HCT116 (cell line): ENCODE measurements at regions not wholly inside any gene's neighbourhood (a gene's known extent, or its start where the extent isn't known, plus 50 kb on each side); places are given as distances from the start of the nearest gene placed in this dataset.

Experiments used
- ATAC-seq: fragments of 200-7000 bp; cut with Tn5 transposase; 2 replicates; pipeline ENCODE4 v1.9.1; 2020; ENCODE audit warnings: mild to moderate bottlenecking, moderate library complexity
- BruUV-seq: library from RNA; stranded (reverse); fragments of 400-500 nt; replicated peaks from 2 replicates; lab custom pipeline; 2021; lab: Mats Ljungman, UMichigan
- CTCF ChIA-PET: fragments of 300-600 bp; sonication (Branson Sonifier 250); formaldehyde crosslinking; loops from one replicate; lab custom pipeline; 2021; ENCODE audit warnings: antibody characterized with exemption; lab: Charles Lee
- POLR2A ChIA-PET: fragments of 300-600, 350-600 bp; sonication (Branson Sonifier 250); formaldehyde crosslinking; loops from one replicate; lab custom pipeline; 2021; ENCODE audit warnings: antibody characterized with exemption; lab: Charles Lee
- RAD21 ChIA-PET, 2 experiments: fragments of 300-600 bp; sonication (Branson Sonifier 250); formaldehyde crosslinking; loops; one replicate each; lab custom pipeline; 2023; ENCODE audit warnings: low total read pairs in 2 of 2; ENCODE audit not compliant: uncharacterized antibody in 2 of 2, unreplicated experiment in 2 of 2, low non-redundant PET in 1 of 2; lab: Charles Lee
- DNase-seq: peaks from one replicate; pipeline ENCODE4 v3.0.0-alpha.2; 2010; ENCODE audit warnings: low read depth, low spot score
- H2AFZ ChIP-seq: fragments of 200-600 bp; shearing (Covaris generic), sonication (generic); 2 replicates; pipeline ENCODE4 v1.6.1; 2017; ENCODE audit warnings: low read depth, mixed run types, mixed read lengths, antibody characterized with exemption, low read length; ENCODE audit not compliant: poor library complexity, severe bottlenecking
- H3K27ac ChIP-seq: 2 replicates; pipeline ENCODE4 v1.5.1; 2012; ENCODE audit warnings: low read depth, low read length
- H3K27me3 ChIP-seq: fragments of 200-600 bp; sonication (generic); 2 replicates; pipeline ENCODE4 v1.6.1; 2016; ENCODE audit warnings: mixed run types, low read length, mixed read lengths; ENCODE audit not compliant: insufficient read depth
- H3K36me3 ChIP-seq, 2 experiments: fragments of 200-500 bp in 1 of 2; fragments of 200-600 bp in 1 of 2; sonication (Bioruptor generic) in 1 of 2; sonication (generic) in 1 of 2; 2 replicates each; pipeline versions ENCODE4 v1.5.1 to v1.6.1; 2014 to 2016; ENCODE audit warnings: low read length in 2 of 2, inconsistent platforms in 1 of 2, mixed read lengths in 1 of 2, mixed run types in 1 of 2; ENCODE audit not compliant: insufficient read depth in 2 of 2, control insufficient read depth in 1 of 2
- H3K4me1 ChIP-seq, 2 experiments: fragments of 200-600 bp in 1 of 2; sonication (generic) in 1 of 2; 2 replicates each; pipeline versions ENCODE4 v1.5.1 to v1.6.1; 2012 to 2017; ENCODE audit warnings: low read length in 2 of 2, inconsistent platforms in 1 of 2, mild to moderate bottlenecking in 1 of 2, mixed read lengths in 1 of 2, mixed run types in 1 of 2, moderate library complexity in 1 of 2; ENCODE audit not compliant: insufficient read depth in 2 of 2, control insufficient read depth in 1 of 2
- H3K4me2 ChIP-seq: fragments of 200-600 bp; sonication (generic); 2 replicates; pipeline ENCODE4 v1.6.1; 2017; ENCODE audit warnings: mixed run types, low read length, mixed read lengths
- H3K4me3 ChIP-seq, 2 experiments: fragments of 200-600 bp in 1 of 2; sonication (generic) in 1 of 2; replicated peaks in 1 of 2; 2 replicates each; pipeline ENCODE4 v1.5.1; 2011 to 2016; ENCODE audit warnings: low read length in 2 of 2, control low read depth in 1 of 2, low read depth in 1 of 2, mild to moderate bottlenecking in 1 of 2, mixed read lengths in 1 of 2, mixed run types in 1 of 2
- H3K79me2 ChIP-seq: fragments of 200-600 bp; sonication (generic); 2 replicates; pipeline ENCODE4 v1.6.1; 2017; ENCODE audit warnings: mild to moderate bottlenecking, mixed run types, low read length, moderate library complexity, mixed read lengths; ENCODE audit not compliant: insufficient read depth
- H3K9ac ChIP-seq: fragments of 200-600 bp; sonication (generic); 2 replicates; pipeline ENCODE4 v1.6.1; 2016; ENCODE audit warnings: low read length, mixed read lengths
- H3K9me2 ChIP-seq: fragments of 200-600 bp; sonication (generic), shearing (Covaris generic); 2 replicates; pipeline ENCODE4 v1.6.1; 2017; ENCODE audit warnings: mixed run types, mild to moderate bottlenecking, moderate library complexity; ENCODE audit not compliant: insufficient read depth
- H3K9me3 ChIP-seq, 2 experiments: fragments of 200-500 bp in 1 of 2; fragments of 200-600 bp in 1 of 2; sonication (Bioruptor generic) in 1 of 2; sonication (generic) in 1 of 2; 2 replicates each; pipeline ENCODE4 v1.6.1; 2014 to 2017; ENCODE audit warnings: low read length in 2 of 2, mixed read lengths in 2 of 2, inconsistent platforms in 1 of 2, low read depth in 1 of 2, mild to moderate bottlenecking in 1 of 2, mixed run types in 1 of 2, moderate library complexity in 1 of 2; ENCODE audit not compliant: control insufficient read depth in 1 of 2, insufficient read depth in 1 of 2
- H4K20me1 ChIP-seq: fragments of 200-600 bp; sonication (generic), shearing (Covaris generic); 2 replicates; pipeline ENCODE4 v1.6.1; 2017; ENCODE audit warnings: mixed run types, mild to moderate bottlenecking, moderate library complexity; ENCODE audit not compliant: insufficient read depth
- ATF3 ChIP-seq: IDR thresholded peaks from 2 replicates; pipeline ENCODE4 v1.6.1; 2012
- CBX3 ChIP-seq: IDR thresholded peaks from 2 replicates; pipeline ENCODE4 v1.6.1; 2012; ENCODE audit warnings: low read depth
- CEBPB ChIP-seq: IDR thresholded peaks from 2 replicates; pipeline ENCODE4 v1.6.1; 2012; ENCODE audit warnings: low read depth
- EGR1 ChIP-seq: IDR thresholded peaks from 2 replicates; pipeline ENCODE4 v1.6.1; 2012; ENCODE audit warnings: low read depth
- EZH2phosphoT487 ChIP-seq: fragments of 200-600 bp; IDR thresholded peaks from 2 replicates; pipeline ENCODE4 v1.6.1; 2018; ENCODE audit warnings: antibody characterized with exemption, borderline replicate concordance
- JUND ChIP-seq: IDR thresholded peaks from 2 replicates; pipeline ENCODE4 v1.6.1; 2012
- POLR2A ChIP-seq: IDR thresholded peaks from 2 replicates; pipeline ENCODE4 v1.7.0; 2011; ENCODE audit warnings: borderline replicate concordance; ENCODE audit not compliant: insufficient read depth, insufficient read length; ENCODE audit errors: extremely low read depth
- POLR2AphosphoS5 ChIP-seq: IDR thresholded peaks from 2 replicates; pipeline ENCODE4 v1.6.1; 2011; ENCODE audit warnings: mild to moderate bottlenecking, low read depth, low read length, moderate library complexity
- RAD21 ChIP-seq: IDR thresholded peaks from 2 replicates; pipeline ENCODE4 v1.6.1; 2012; ENCODE audit warnings: low read depth, mild to moderate bottlenecking
- SIN3A ChIP-seq: IDR thresholded peaks from 2 replicates; pipeline ENCODE4 v1.6.1; 2012; ENCODE audit warnings: low read depth
- SP1 ChIP-seq: IDR thresholded peaks from 2 replicates; pipeline ENCODE4 v1.6.1; 2012; ENCODE audit warnings: low read depth
- SRF ChIP-seq: IDR thresholded peaks from 2 replicates; pipeline ENCODE4 v1.6.1; 2012; ENCODE audit warnings: low read depth
- TCF7L2 ChIP-seq: IDR thresholded peaks from 2 replicates; pipeline ENCODE4 v1.7.0; 2011; ENCODE audit warnings: borderline replicate concordance, inconsistent platforms; ENCODE audit not compliant: insufficient read depth, insufficient read length; ENCODE audit errors: extremely low read depth
- YY1 ChIP-seq: IDR thresholded peaks from 2 replicates; pipeline ENCODE4 v1.6.1; 2011; ENCODE audit warnings: low read length, low read depth, moderate library complexity, mild to moderate bottlenecking; ENCODE audit not compliant: insufficient replicate concordance; ENCODE audit errors: extremely low read depth
- ZBTB33 ChIP-seq: IDR thresholded peaks from 2 replicates; pipeline ENCODE4 v1.6.1; 2011; ENCODE audit warnings: mild to moderate bottlenecking, low read length, moderate library complexity; ENCODE audit not compliant: insufficient replicate concordance; ENCODE audit errors: extremely low read depth
- ZFX ChIP-seq: fragments of 450-650 bp; IDR thresholded peaks from 2 replicates; pipeline ENCODE4 v1.6.1; 2017
- ZNF274 ChIP-seq: fragments of 200-500 bp; sonication (Bioruptor generic); IDR thresholded peaks from 2 replicates; pipeline ENCODE4 v1.6.1; 2014; ENCODE audit warnings: mild to moderate bottlenecking, low read depth, low read length, inconsistent platforms
- intact Hi-C: fragments of 100-400 bp; cut with micrococcal nuclease; formaldehyde crosslinking; loops from 2 replicates; pipeline ENCODE4 v1.10.0; 2022
- TF ChIP-seq, protein P1 (sequence below): IDR thresholded peaks from 2 replicates; pipeline ENCODE4 v1.6.1; 2012; ENCODE audit warnings: low read depth

GRCh38 chr1:197848350-197848749 lies 54.1 kb upstream of the C1orf53 start:
- ATAC-seq (no peak), DNase-seq (no peak)
- TF ChIP-seq EGR1 (no peak), ZFX (no peak), YY1 (no peak), SIN3A (no peak), CBX3 (no peak), ATF3 (no peak), SP1 (no peak), POLR2A (no peak), JUND (no peak), EZH2phosphoT487 (no peak), CEBPB (no peak), ZNF274 (no peak), POLR2AphosphoS5 (no peak), TCF7L2 (no peak), ZBTB33 (no peak), SRF (no peak), RAD21 (no peak)
- TF ChIP-seq, protein P1, sequence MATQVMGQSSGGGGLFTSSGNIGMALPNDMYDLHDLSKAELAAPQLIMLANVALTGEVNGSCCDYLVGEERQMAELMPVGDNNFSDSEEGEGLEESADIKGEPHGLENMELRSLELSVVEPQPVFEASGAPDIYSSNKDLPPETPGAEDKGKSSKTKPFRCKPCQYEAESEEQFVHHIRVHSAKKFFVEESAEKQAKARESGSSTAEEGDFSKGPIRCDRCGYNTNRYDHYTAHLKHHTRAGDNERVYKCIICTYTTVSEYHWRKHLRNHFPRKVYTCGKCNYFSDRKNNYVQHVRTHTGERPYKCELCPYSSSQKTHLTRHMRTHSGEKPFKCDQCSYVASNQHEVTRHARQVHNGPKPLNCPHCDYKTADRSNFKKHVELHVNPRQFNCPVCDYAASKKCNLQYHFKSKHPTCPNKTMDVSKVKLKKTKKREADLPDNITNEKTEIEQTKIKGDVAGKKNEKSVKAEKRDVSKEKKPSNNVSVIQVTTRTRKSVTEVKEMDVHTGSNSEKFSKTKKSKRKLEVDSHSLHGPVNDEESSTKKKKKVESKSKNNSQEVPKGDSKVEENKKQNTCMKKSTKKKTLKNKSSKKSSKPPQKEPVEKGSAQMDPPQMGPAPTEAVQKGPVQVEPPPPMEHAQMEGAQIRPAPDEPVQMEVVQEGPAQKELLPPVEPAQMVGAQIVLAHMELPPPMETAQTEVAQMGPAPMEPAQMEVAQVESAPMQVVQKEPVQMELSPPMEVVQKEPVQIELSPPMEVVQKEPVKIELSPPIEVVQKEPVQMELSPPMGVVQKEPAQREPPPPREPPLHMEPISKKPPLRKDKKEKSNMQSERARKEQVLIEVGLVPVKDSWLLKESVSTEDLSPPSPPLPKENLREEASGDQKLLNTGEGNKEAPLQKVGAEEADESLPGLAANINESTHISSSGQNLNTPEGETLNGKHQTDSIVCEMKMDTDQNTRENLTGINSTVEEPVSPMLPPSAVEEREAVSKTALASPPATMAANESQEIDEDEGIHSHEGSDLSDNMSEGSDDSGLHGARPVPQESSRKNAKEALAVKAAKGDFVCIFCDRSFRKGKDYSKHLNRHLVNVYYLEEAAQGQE = no peak
- intact Hi-C loops = no loop called here
- ChIA-PET POLR2A (no interaction called here), RAD21 (no interaction called here), CTCF (no interaction called here)
- H3K4me2 ChIP-seq = no peak overlapping the region
- no peaks in the 10 kb centered on the region for H4K20me1 ChIP-seq
- H3K9me2 ChIP-seq = no peaks in the 10 kb centered on the region
- no peaks in the 10 kb centered on the region for H3K27me3 ChIP-seq
- H3K79me2 ChIP-seq = no peaks in the 10 kb centered on the region
- no peak overlapping the region for H2AFZ ChIP-seq
- BruUV-seq = no TSS peak
- no peaks in the 10 kb centered on the region for H3K36me3 ChIP-seq
- no peak overlapping the region for H3K4me3 ChIP-seq
- no peaks in the 10 kb centered on the region for H3K9me3 ChIP-seq
- H3K9ac ChIP-seq = no peak overlapping the region
- no peak overlapping the region for H3K27ac ChIP-seq
- no peaks in the 10 kb centered on the region for H3K4me1 ChIP-seq
